ENCODE measurements at regions not wholly inside any gene's neighbourhood (a gene's known extent, or its start where the extent isn't known, plus 50 kb on each side); places are given as distances from the start of the nearest gene placed in this dataset.

GRCh38 chr18:67776929-67777328 lies 260.4 kb upstream of the DSEL start:
- TF ChIP-seq, protein P1, sequence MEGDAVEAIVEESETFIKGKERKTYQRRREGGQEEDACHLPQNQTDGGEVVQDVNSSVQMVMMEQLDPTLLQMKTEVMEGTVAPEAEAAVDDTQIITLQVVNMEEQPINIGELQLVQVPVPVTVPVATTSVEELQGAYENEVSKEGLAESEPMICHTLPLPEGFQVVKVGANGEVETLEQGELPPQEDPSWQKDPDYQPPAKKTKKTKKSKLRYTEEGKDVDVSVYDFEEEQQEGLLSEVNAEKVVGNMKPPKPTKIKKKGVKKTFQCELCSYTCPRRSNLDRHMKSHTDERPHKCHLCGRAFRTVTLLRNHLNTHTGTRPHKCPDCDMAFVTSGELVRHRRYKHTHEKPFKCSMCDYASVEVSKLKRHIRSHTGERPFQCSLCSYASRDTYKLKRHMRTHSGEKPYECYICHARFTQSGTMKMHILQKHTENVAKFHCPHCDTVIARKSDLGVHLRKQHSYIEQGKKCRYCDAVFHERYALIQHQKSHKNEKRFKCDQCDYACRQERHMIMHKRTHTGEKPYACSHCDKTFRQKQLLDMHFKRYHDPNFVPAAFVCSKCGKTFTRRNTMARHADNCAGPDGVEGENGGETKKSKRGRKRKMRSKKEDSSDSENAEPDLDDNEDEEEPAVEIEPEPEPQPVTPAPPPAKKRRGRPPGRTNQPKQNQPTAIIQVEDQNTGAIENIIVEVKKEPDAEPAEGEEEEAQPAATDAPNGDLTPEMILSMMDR (IDR thresholded peaks at IDR 0.05), result no peak
- TF ChIP-seq ZFX (IDR thresholded peaks at IDR 0.05; ENCODE audit: borderline replicate concordance), result no peak
